Liver (tissue), 3 donors: ENCODE measurements at regions not wholly inside any gene's neighbourhood (a gene's known extent, or its start where the extent isn't known, plus 50 kb on each side); places are given as distances from the start of the nearest gene placed in this dataset.

ENCODE experiments used
- CTCF ChIP-seq: fragments of 150-350 bp; IDR thresholded peaks from 2 replicates; pipeline ENCODE4 v1.5.1; 2017; ENCODE audit warnings: improper control_type of control experiment, low read depth, low read length; ENCODE audit not compliant: missing input control
- GABPA ChIP-seq, 2 donors: IDR thresholded peaks in 1 of 2; conservative IDR thresholded peaks in 1 of 2; 2 replicates each; pipeline ENCODE4 v1.6.1; 2016; ENCODE audit warnings: antibody characterized with exemption in 2 of 2, mild to moderate bottlenecking in 1 of 2, moderate library complexity in 1 of 2
- SP1 ChIP-seq: IDR thresholded peaks from 2 replicates; pipeline ENCODE4 v1.6.1; 2018; ENCODE audit warnings: antibody characterized with exemption, mild to moderate bottlenecking
- ZBTB33 ChIP-seq: IDR thresholded peaks from 2 replicates; pipeline ENCODE4 v1.6.1; 2016; ENCODE audit warnings: antibody characterized with exemption
- donor health status: healthy.
- donor health status: healthy.

GRCh38 chrX:45815441-45815840 lies 614.8 kb upstream of the DIPK2B start:
- no peak for TF ChIP-seq CTCF
- no peak for TF ChIP-seq ZBTB33
- no peak for TF ChIP-seq SP1
- TF ChIP-seq GABPA (IDR thresholded peaks at IDR 0.05 in 1 of 2, conservative IDR thresholded peaks at IDR 0.05 in 1 of 2): no peak
